Left lung (tissue), 4 donors: ENCODE measurements at regions not wholly inside any gene's neighbourhood (a gene's known extent, or its start where the extent isn't known, plus 50 kb on each side); places are given as distances from the start of the nearest gene placed in this dataset.

ENCODE experiments used
- ATAC-seq: fragments of 200-7000 bp; cut with Tn5 transposase; one replicate; pipeline ENCODE4 v1.9.1; 2020; ENCODE audit warnings: moderate library complexity
- DNase-seq, 4 donors: peaks; one replicate each; pipeline ENCODE4 v3.0.0-alpha.2; 2013 to 2020
- H3K27ac ChIP-seq, 2 donors: fragments of 200-600 bp; sonication (generic) in 1 of 2; one replicate each; pipeline versions ENCODE4 v1.5.0 to v1.8.0; 2020 to 2021
- H3K27me3 ChIP-seq, 2 donors: fragments of 200-600 bp; sonication (generic) in 1 of 2; one replicate each; pipeline versions ENCODE4 v1.5.0 to v1.8.0; 2020 to 2021
- H3K36me3 ChIP-seq, 2 donors: fragments of 200-600 bp; sonication (generic) in 1 of 2; one replicate each; pipeline versions ENCODE4 v1.5.0 to v1.8.0; 2020 to 2021
- H3K4me1 ChIP-seq, 2 donors: fragments of 200-600 bp; one replicate each; pipeline ENCODE4 v1.8.0; 2021
- H3K4me3 ChIP-seq, 2 donors: fragments of 200-600 bp; sonication (generic) in 1 of 2; one replicate each; pipeline versions ENCODE4 v1.5.0 to v1.8.0; 2020 to 2021; ENCODE audit warnings: mild to moderate bottlenecking in 1 of 2
- H3K9me3 ChIP-seq, 2 donors: fragments of 200-600 bp; sonication (generic) in 1 of 2; one replicate each; pipeline versions ENCODE4 v1.5.0 to v1.8.0; 2020 to 2021
- intact Hi-C, 2 donors: fragments of 100-400 bp; cut with DNase I; formaldehyde crosslinking; loops; one replicate each; pipeline versions ENCODE4 v1.11.2 to v1.14.2; 2022
- TF ChIP-seq, protein P1 (sequence below), 2 donors: fragments of 200-600 bp; sonication (generic) in 1 of 2; IDR thresholded peaks; one replicate each; pipeline versions ENCODE4 v1.5.0 to v1.8.0; 2021; ENCODE audit warnings: antibody characterized with exemption in 2 of 2
- donor health status: DM: no; HTN: yes; CAD: no.
- donor health status: DM: no; HTN: no; CAD: no.

DNA sequence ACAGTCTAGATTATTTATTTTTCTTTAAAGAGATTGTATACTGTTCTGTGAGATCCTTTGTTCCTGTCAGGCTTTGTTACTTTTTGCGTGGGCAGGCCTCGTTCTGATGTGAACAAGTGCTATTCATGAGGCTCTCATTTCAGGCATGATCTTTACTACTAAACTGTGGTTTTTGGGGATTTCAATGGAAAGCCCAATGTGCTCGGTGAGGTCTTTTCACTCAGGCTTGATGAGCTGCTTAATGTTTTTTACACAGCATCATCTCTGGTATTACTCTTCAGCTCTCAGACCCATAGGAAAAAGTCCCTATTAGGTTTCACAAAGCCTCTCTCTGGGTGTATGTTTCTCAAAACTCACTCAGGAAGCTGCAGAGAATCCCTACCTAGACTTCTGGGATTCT, 419.4 kb downstream of the GPATCH2 start:
- no peak overlapping the region for H3K27ac ChIP-seq
- no peaks in the 10 kb centered on the region for H3K36me3 ChIP-seq
- H3K9me3 ChIP-seq, result peaks cover 0 to 4% of the 10 kb centered on the region in 2 donors
- no peak overlapping the region for H3K4me3 ChIP-seq
- intact Hi-C loops, result no loop called here
- no peaks in the 10 kb centered on the region for H3K27me3 ChIP-seq
- DNase-seq, result no peak
- no peak for ATAC-seq
- TF ChIP-seq, protein P1, sequence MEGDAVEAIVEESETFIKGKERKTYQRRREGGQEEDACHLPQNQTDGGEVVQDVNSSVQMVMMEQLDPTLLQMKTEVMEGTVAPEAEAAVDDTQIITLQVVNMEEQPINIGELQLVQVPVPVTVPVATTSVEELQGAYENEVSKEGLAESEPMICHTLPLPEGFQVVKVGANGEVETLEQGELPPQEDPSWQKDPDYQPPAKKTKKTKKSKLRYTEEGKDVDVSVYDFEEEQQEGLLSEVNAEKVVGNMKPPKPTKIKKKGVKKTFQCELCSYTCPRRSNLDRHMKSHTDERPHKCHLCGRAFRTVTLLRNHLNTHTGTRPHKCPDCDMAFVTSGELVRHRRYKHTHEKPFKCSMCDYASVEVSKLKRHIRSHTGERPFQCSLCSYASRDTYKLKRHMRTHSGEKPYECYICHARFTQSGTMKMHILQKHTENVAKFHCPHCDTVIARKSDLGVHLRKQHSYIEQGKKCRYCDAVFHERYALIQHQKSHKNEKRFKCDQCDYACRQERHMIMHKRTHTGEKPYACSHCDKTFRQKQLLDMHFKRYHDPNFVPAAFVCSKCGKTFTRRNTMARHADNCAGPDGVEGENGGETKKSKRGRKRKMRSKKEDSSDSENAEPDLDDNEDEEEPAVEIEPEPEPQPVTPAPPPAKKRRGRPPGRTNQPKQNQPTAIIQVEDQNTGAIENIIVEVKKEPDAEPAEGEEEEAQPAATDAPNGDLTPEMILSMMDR (IDR thresholded peaks at IDR 0.05), result no peak
- no peaks in the 10 kb centered on the region for H3K4me1 ChIP-seq

DNA sequence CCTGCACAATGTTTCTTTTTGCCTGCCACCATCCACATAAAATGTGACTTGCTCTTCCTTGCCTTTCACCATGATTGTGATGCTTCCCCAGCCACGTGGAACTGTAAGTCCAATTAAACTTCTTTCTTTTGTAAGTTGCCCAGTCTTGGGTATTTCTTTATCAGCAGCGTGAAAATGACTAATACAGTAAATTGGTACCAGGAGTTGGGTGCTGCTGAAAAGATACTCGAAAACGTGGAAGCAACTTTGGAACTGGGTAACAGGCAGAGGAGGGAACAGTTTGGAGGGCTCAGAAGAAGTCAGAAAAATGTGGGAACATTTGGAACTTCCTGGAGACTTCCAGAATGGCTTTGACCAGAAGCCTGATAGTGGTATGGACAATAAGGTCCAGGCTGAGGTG, 425.3 kb downstream of the GPATCH2 start:
- Histone ChIP-seq H3K4me1 (no peaks in the 10 kb centered on the region), H3K9me3 (peaks cover 0 to 29% of the 10 kb centered on the region in 2 donors), H3K36me3 (no peaks in the 10 kb centered on the region), H3K27ac (no peak overlapping the region), H3K27me3 (no peaks in the 10 kb centered on the region), H3K4me3 (no peak overlapping the region)
- intact Hi-C loops, result no loop called here
- DNase-seq (no peak), ATAC-seq (no peak)
- TF ChIP-seq, protein P1 (IDR thresholded peaks at IDR 0.05), result no peak

DNA sequence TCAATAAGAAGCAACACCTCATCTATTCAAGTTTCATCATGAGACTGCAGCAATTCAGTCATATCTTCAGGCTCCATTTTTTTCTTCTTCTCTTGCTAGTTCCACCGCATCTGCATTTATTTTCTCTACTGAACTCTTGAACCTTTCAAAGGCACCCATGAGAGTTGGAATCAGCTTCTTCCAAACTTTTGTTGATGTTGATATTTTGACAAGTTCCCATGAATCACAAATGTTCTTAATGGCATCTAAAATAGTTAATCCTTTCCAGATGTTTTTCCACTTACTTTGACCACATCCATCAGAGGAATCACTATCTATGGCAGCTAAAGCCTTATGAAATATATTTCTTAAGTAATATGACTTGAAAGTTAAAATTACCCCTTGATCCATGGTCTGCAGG, 434.3 kb downstream of the GPATCH2 start:
- intact Hi-C loops, result no loop called here
- no peaks in the 10 kb centered on the region for H3K36me3 ChIP-seq

DNA sequence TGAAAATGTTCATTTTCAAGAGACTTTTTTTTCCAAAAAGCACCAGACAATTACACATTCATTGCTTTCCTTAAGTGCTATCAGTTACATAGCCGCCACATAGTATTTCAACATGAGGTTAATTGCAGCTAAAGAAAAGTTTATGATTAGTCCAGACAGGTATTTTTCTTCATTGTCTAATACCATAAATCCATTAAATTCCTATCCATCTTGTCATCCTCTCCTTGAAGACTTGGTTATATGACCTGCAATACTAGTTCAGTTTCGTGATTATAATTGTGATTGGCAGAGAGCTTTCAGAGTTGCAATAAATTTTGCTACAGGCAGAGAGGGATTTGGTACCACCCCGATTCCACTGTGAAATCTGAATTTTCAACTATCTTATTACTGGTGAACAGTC, 437.7 kb downstream of the GPATCH2 start:
- TF ChIP-seq, protein P1 (IDR thresholded peaks at IDR 0.05), result no peak
- Histone ChIP-seq H3K27ac (no peak overlapping the region), H3K36me3 (no peaks in the 10 kb centered on the region), H3K9me3 (peaks cover 0 to 22% of the 10 kb centered on the region in 2 donors), H3K4me3 (no peak overlapping the region), H3K4me1 (no peaks in the 10 kb centered on the region), H3K27me3 (no peaks in the 10 kb centered on the region)
- intact Hi-C loops, result no loop called here
- ATAC-seq, result no peak
- DNase-seq, result no peak

More for the DNA sequence above, 434.3 kb downstream of the GPATCH2 start:
- no peak for ATAC-seq
- TF ChIP-seq, protein P1 (IDR thresholded peaks at IDR 0.05), result no peak
- Histone ChIP-seq H3K27ac (no peak overlapping the region), H3K27me3 (no peaks in the 10 kb centered on the region), H3K9me3 (no peaks in the 10 kb centered on the region), H3K4me3 (no peak overlapping the region), H3K4me1 (no peaks in the 10 kb centered on the region)
- DNase-seq, result no peak

DNA sequence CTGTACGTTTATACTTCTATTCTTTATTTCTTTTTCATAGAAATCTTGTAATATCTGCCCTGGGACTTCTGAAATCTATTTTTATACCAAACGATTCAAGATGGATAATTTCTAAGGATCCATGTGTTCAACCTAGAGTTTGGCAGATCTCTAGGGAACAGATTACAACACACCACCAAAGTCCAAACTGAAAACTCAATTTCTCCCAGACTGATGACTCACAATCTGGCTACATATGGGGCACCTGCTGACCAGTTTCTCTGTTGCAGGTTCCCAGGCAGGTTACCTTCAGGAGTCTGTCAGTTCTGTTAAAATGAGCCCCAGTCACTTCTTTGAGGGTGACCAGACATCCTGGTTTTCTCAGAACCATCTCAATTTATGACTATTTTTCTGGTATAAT, 439.4 kb downstream of the GPATCH2 start:
- ATAC-seq (no peak), DNase-seq (no peak)
- H3K9me3 ChIP-seq, result peaks cover 0 to 35% of the 10 kb centered on the region in 2 donors
- H3K4me1 ChIP-seq, result no peaks in the 10 kb centered on the region
- intact Hi-C loops, result no loop called here
- TF ChIP-seq, protein P1 (IDR thresholded peaks at IDR 0.05), result no peak
- H3K27ac ChIP-seq, result no peak overlapping the region
- no peak overlapping the region for H3K4me3 ChIP-seq
- H3K27me3 ChIP-seq, result no peaks in the 10 kb centered on the region
- H3K36me3 ChIP-seq, result no peaks in the 10 kb centered on the region
